Immature natural killer cell (primary cell): ENCODE measurements at regions not wholly inside any gene's neighbourhood (a gene's known extent, or its start where the extent isn't known, plus 50 kb on each side); places are given as distances from the start of the nearest gene placed in this dataset.

Source experiments
- DNase-seq, 3 donors: peaks; one replicate each; pipeline ENCODE4 v3.0.0; 2022; ENCODE audit warnings: mixed read lengths in 1 of 3
- H3K27ac Mint-ChIP-seq, 6 donors: one replicate each; pipeline ENCODE4 v1.8.0; 2020; ENCODE audit warnings: mixed read lengths in 6 of 6, mild to moderate bottlenecking in 5 of 6, inconsistent platforms in 4 of 6, moderate library complexity in 3 of 6
- H3K27me3 Mint-ChIP-seq, 3 donors: one replicate each; pipeline ENCODE4 v1.8.0; 2020 to 2021; ENCODE audit warnings: low read depth in 3 of 3, mild to moderate bottlenecking in 3 of 3, mixed read lengths in 3 of 3, moderate library complexity in 3 of 3, inconsistent platforms in 1 of 3
- H3K36me3 Mint-ChIP-seq, 3 donors: one replicate each; pipeline ENCODE4 v1.8.0; 2020; ENCODE audit warnings: mixed read lengths in 3 of 3, inconsistent platforms in 2 of 3, mild to moderate bottlenecking in 2 of 3
- H3K4me1 Mint-ChIP-seq, 2 donors: one replicate each; pipeline ENCODE4 v1.8.0; 2020; ENCODE audit warnings: inconsistent platforms in 2 of 2, mild to moderate bottlenecking in 2 of 2, mixed read lengths in 2 of 2, moderate library complexity in 1 of 2
- H3K4me3 Mint-ChIP-seq, 5 donors: one replicate each; pipeline ENCODE4 v1.8.0; 2020; ENCODE audit warnings: mild to moderate bottlenecking in 5 of 5, mixed read lengths in 5 of 5, inconsistent platforms in 3 of 5, moderate library complexity in 3 of 5
- H3K9me3 Mint-ChIP-seq, 6 donors: one replicate each; pipeline ENCODE4 v1.8.0; 2020; ENCODE audit warnings: mild to moderate bottlenecking in 6 of 6, mixed read lengths in 6 of 6, inconsistent platforms in 4 of 6, moderate library complexity in 3 of 6

- H3K36me3 Mint-ChIP-seq: no peaks in the 10 kb centered on the region
- H3K4me1 Mint-ChIP-seq: no peaks in the 10 kb centered on the region
- no peak for DNase-seq
- H3K27ac Mint-ChIP-seq: no peak overlapping the region
- H3K4me3 Mint-ChIP-seq: no peak overlapping the region
- H3K9me3 Mint-ChIP-seq: no peaks in the 10 kb centered on the region
- H3K27me3 Mint-ChIP-seq: peaks cover 1 to 5% (median 2%) of the 10 kb centered on the region in 3 donors
Measured at GRCh38 chr2:15840148-15840547, 100.2 kb upstream of the MYCN start.

- Mint-ChIP-seq H3K27me3 (peaks cover 0 to 2% (median 1%) of the 10 kb centered on the region in 3 donors), H3K4me3 (no peak overlapping the region), H3K4me1 (no peaks in the 10 kb centered on the region), H3K27ac (no peak overlapping the region), H3K9me3 (no peaks in the 10 kb centered on the region), H3K36me3 (no peaks in the 10 kb centered on the region)
- no peak for DNase-seq
Measured at GRCh38 chr2:15840969-15841368, 99.4 kb upstream of the MYCN start.

- Mint-ChIP-seq H3K27me3 (peaks cover 0 to 2% (median 1%) of the 10 kb centered on the region in 3 donors), H3K9me3 (peaks cover 0 to under 1% (median 0%) of the 10 kb centered on the region in 6 donors), H3K27ac (no peak overlapping the region), H3K4me1 (no peaks in the 10 kb centered on the region), H3K36me3 (no peaks in the 10 kb centered on the region), H3K4me3 (no peak overlapping the region)
- no peak for DNase-seq
Measured at GRCh38 chr2:15841776-15842560, 98.4 kb upstream of the MYCN start.

- Mint-ChIP-seq H3K27ac (no peak overlapping the region), H3K27me3 (peaks cover 1 to 5% (median 2%) of the 10 kb centered on the region in 3 donors), H3K4me3 (no peak overlapping the region), H3K36me3 (no peaks in the 10 kb centered on the region), H3K9me3 (peaks cover 0 to 2% (median 0%) of the 10 kb centered on the region in 6 donors), H3K4me1 (no peaks in the 10 kb centered on the region)
- DNase-seq: no peak
Measured at GRCh38 chr2:15842758-15843666, 97.3 kb upstream of the MYCN start.

GRCh38 chr2:15844211-15844801, 96.0 kb upstream of the MYCN start:
- H3K9me3 Mint-ChIP-seq: peaks cover 0 to 2% (median 0%) of the 10 kb centered on the region in 6 donors
- no peak overlapping the region for H3K4me3 Mint-ChIP-seq
- H3K4me1 Mint-ChIP-seq: no peaks in the 10 kb centered on the region
- no peak for DNase-seq
- H3K27me3 Mint-ChIP-seq: peaks cover 1 to 5% (median 2%) of the 10 kb centered on the region in 3 donors
- no peak overlapping the region for H3K27ac Mint-ChIP-seq
- H3K36me3 Mint-ChIP-seq: no peaks in the 10 kb centered on the region

- no peak overlapping the region for H3K27ac Mint-ChIP-seq
- no peaks in the 10 kb centered on the region for H3K36me3 Mint-ChIP-seq
- no peak overlapping the region for H3K4me3 Mint-ChIP-seq
- H3K4me1 Mint-ChIP-seq: no peaks in the 10 kb centered on the region
- peaks cover 1 to 8% (median 2%) of the 10 kb centered on the region in 3 donors for H3K27me3 Mint-ChIP-seq
- no peak for DNase-seq
- H3K9me3 Mint-ChIP-seq: peaks cover 0 to 2% (median 0%) of the 10 kb centered on the region in 6 donors
Measured at GRCh38 chr2:15845294-15845693, 95.1 kb upstream of the MYCN start.

- Mint-ChIP-seq H3K9me3 (peaks cover 0 to 2% (median 0%) of the 10 kb centered on the region in 6 donors), H3K4me3 (no peak overlapping the region), H3K27ac (no peak overlapping the region), H3K27me3 (peaks cover 1 to 8% (median 2%) of the 10 kb centered on the region in 3 donors), H3K36me3 (no peaks in the 10 kb centered on the region), H3K4me1 (no peaks in the 10 kb centered on the region)
- no peak for DNase-seq
Measured at GRCh38 chr2:15845737-15846405, 94.5 kb upstream of the MYCN start.

- peaks cover 0 to 2% (median 0%) of the 10 kb centered on the region in 6 donors for H3K9me3 Mint-ChIP-seq
- H3K36me3 Mint-ChIP-seq: no peaks in the 10 kb centered on the region
- DNase-seq: no peak
- H3K27ac Mint-ChIP-seq: no peak overlapping the region
- peaks cover 0 to 8% (median 1%) of the 10 kb centered on the region in 3 donors for H3K27me3 Mint-ChIP-seq
- H3K4me3 Mint-ChIP-seq: no peak overlapping the region
- no peaks in the 10 kb centered on the region for H3K4me1 Mint-ChIP-seq
Measured at GRCh38 chr2:15846626-15847025, 93.7 kb upstream of the MYCN start.

- Mint-ChIP-seq H3K27ac (no peak overlapping the region), H3K4me1 (no peaks in the 10 kb centered on the region), H3K36me3 (no peaks in the 10 kb centered on the region), H3K9me3 (peaks cover 0 to 2% (median 0%) of the 10 kb centered on the region in 6 donors), H3K4me3 (no peak overlapping the region), H3K27me3 (peaks cover 0 to 8% (median 0%) of the 10 kb centered on the region in 3 donors)
- no peak for DNase-seq
Measured at GRCh38 chr2:15850534-15850933, 89.8 kb upstream of the MYCN start.

- Mint-ChIP-seq H3K36me3 (no peaks in the 10 kb centered on the region), H3K9me3 (peaks cover 0 to 3% (median under 1%) of the 10 kb centered on the region in 6 donors), H3K4me1 (no peaks in the 10 kb centered on the region), H3K4me3 (no peak overlapping the region), H3K27me3 (peaks cover 0 to 8% (median 0%) of the 10 kb centered on the region in 3 donors), H3K27ac (no peak overlapping the region)
- DNase-seq: no peak
Measured at GRCh38 chr2:15851076-15851693, 89.2 kb upstream of the MYCN start.

- peaks cover 0 to 6% (median 0%) of the 10 kb centered on the region in 6 donors for H3K9me3 Mint-ChIP-seq
- H3K36me3 Mint-ChIP-seq: no peaks in the 10 kb centered on the region
- H3K4me3 Mint-ChIP-seq: no peak overlapping the region
- H3K27ac Mint-ChIP-seq: no peak overlapping the region
- peaks cover 0 to 4% (median 0%) of the 10 kb centered on the region in 3 donors for H3K27me3 Mint-ChIP-seq
- no peaks in the 10 kb centered on the region for H3K4me1 Mint-ChIP-seq
- no peak for DNase-seq
Measured at GRCh38 chr2:15852811-15853210, 87.5 kb upstream of the MYCN start.

- no peaks in the 10 kb centered on the region for H3K4me1 Mint-ChIP-seq
- H3K4me3 Mint-ChIP-seq: no peak overlapping the region
- peaks cover 0 to 6% (median 0%) of the 10 kb centered on the region in 6 donors for H3K9me3 Mint-ChIP-seq
- no peak for DNase-seq
- no peaks in the 10 kb centered on the region for H3K36me3 Mint-ChIP-seq
- H3K27ac Mint-ChIP-seq: no peak overlapping the region
- peaks cover 0 to 4% (median 0%) of the 10 kb centered on the region in 3 donors for H3K27me3 Mint-ChIP-seq
Measured at GRCh38 chr2:15853903-15854302, 86.4 kb upstream of the MYCN start.

GRCh38 chr2:15855766-15856260, 84.5 kb upstream of the MYCN start:
- no peaks in the 10 kb centered on the region for H3K36me3 Mint-ChIP-seq
- no peak overlapping the region for H3K27ac Mint-ChIP-seq
- DNase-seq: no peak
- no peak overlapping the region for H3K4me3 Mint-ChIP-seq
- peaks cover 0 to 6% (median 0%) of the 10 kb centered on the region in 6 donors for H3K9me3 Mint-ChIP-seq
- peaks cover 0 to 1% (median 0%) of the 10 kb centered on the region in 3 donors for H3K27me3 Mint-ChIP-seq
- no peaks in the 10 kb centered on the region for H3K4me1 Mint-ChIP-seq
